HCT116 (cell line): ENCODE measurements at regions not wholly inside any gene's neighbourhood (a gene's known extent, or its start where the extent isn't known, plus 50 kb on each side); places are given as distances from the start of the nearest gene placed in this dataset.

ENCODE experiments used
- ATAC-seq: fragments of 200-7000 bp; cut with Tn5 transposase; 2 replicates; pipeline ENCODE4 v1.9.1; 2020; ENCODE audit warnings: mild to moderate bottlenecking, moderate library complexity
- BruUV-seq: library from RNA; stranded (reverse); fragments of 400-500 nt; replicated peaks from 2 replicates; lab custom pipeline; 2021; lab: Mats Ljungman, UMichigan
- CTCF ChIA-PET: fragments of 300-600 bp; sonication (Branson Sonifier 250); formaldehyde crosslinking; loops from one replicate; lab custom pipeline; 2021; ENCODE audit warnings: antibody characterized with exemption; lab: Charles Lee
- POLR2A ChIA-PET: fragments of 300-600, 350-600 bp; sonication (Branson Sonifier 250); formaldehyde crosslinking; loops from one replicate; lab custom pipeline; 2021; ENCODE audit warnings: antibody characterized with exemption; lab: Charles Lee
- RAD21 ChIA-PET, 2 experiments: fragments of 300-600 bp; sonication (Branson Sonifier 250); formaldehyde crosslinking; loops; one replicate each; lab custom pipeline; 2023; ENCODE audit warnings: low total read pairs in 2 of 2; ENCODE audit not compliant: uncharacterized antibody in 2 of 2, unreplicated experiment in 2 of 2, low non-redundant PET in 1 of 2; lab: Charles Lee
- DNase-seq: peaks from one replicate; pipeline ENCODE4 v3.0.0-alpha.2; 2010; ENCODE audit warnings: low read depth, low spot score
- H2AFZ ChIP-seq: fragments of 200-600 bp; shearing (Covaris generic), sonication (generic); 2 replicates; pipeline ENCODE4 v1.6.1; 2017; ENCODE audit warnings: low read depth, mixed run types, mixed read lengths, antibody characterized with exemption, low read length; ENCODE audit not compliant: poor library complexity, severe bottlenecking
- H3K27ac ChIP-seq: 2 replicates; pipeline ENCODE4 v1.5.1; 2012; ENCODE audit warnings: low read depth, low read length
- H3K27me3 ChIP-seq: fragments of 200-600 bp; sonication (generic); 2 replicates; pipeline ENCODE4 v1.6.1; 2016; ENCODE audit warnings: mixed run types, low read length, mixed read lengths; ENCODE audit not compliant: insufficient read depth
- H3K36me3 ChIP-seq, 2 experiments: fragments of 200-500 bp in 1 of 2; fragments of 200-600 bp in 1 of 2; sonication (Bioruptor generic) in 1 of 2; sonication (generic) in 1 of 2; 2 replicates each; pipeline versions ENCODE4 v1.5.1 to v1.6.1; 2014 to 2016; ENCODE audit warnings: low read length in 2 of 2, inconsistent platforms in 1 of 2, mixed read lengths in 1 of 2, mixed run types in 1 of 2; ENCODE audit not compliant: insufficient read depth in 2 of 2, control insufficient read depth in 1 of 2
- H3K4me1 ChIP-seq, 2 experiments: fragments of 200-600 bp in 1 of 2; sonication (generic) in 1 of 2; 2 replicates each; pipeline versions ENCODE4 v1.5.1 to v1.6.1; 2012 to 2017; ENCODE audit warnings: low read length in 2 of 2, inconsistent platforms in 1 of 2, mild to moderate bottlenecking in 1 of 2, mixed read lengths in 1 of 2, mixed run types in 1 of 2, moderate library complexity in 1 of 2; ENCODE audit not compliant: insufficient read depth in 2 of 2, control insufficient read depth in 1 of 2
- H3K4me2 ChIP-seq: fragments of 200-600 bp; sonication (generic); 2 replicates; pipeline ENCODE4 v1.6.1; 2017; ENCODE audit warnings: mixed run types, low read length, mixed read lengths
- H3K4me3 ChIP-seq, 2 experiments: fragments of 200-600 bp in 1 of 2; sonication (generic) in 1 of 2; replicated peaks in 1 of 2; 2 replicates each; pipeline ENCODE4 v1.5.1; 2011 to 2016; ENCODE audit warnings: low read length in 2 of 2, control low read depth in 1 of 2, low read depth in 1 of 2, mild to moderate bottlenecking in 1 of 2, mixed read lengths in 1 of 2, mixed run types in 1 of 2
- H3K79me2 ChIP-seq: fragments of 200-600 bp; sonication (generic); 2 replicates; pipeline ENCODE4 v1.6.1; 2017; ENCODE audit warnings: mild to moderate bottlenecking, mixed run types, low read length, moderate library complexity, mixed read lengths; ENCODE audit not compliant: insufficient read depth
- H3K9ac ChIP-seq: fragments of 200-600 bp; sonication (generic); 2 replicates; pipeline ENCODE4 v1.6.1; 2016; ENCODE audit warnings: low read length, mixed read lengths
- H3K9me2 ChIP-seq: fragments of 200-600 bp; sonication (generic), shearing (Covaris generic); 2 replicates; pipeline ENCODE4 v1.6.1; 2017; ENCODE audit warnings: mixed run types, mild to moderate bottlenecking, moderate library complexity; ENCODE audit not compliant: insufficient read depth
- H3K9me3 ChIP-seq, 2 experiments: fragments of 200-500 bp in 1 of 2; fragments of 200-600 bp in 1 of 2; sonication (Bioruptor generic) in 1 of 2; sonication (generic) in 1 of 2; 2 replicates each; pipeline ENCODE4 v1.6.1; 2014 to 2017; ENCODE audit warnings: low read length in 2 of 2, mixed read lengths in 2 of 2, inconsistent platforms in 1 of 2, low read depth in 1 of 2, mild to moderate bottlenecking in 1 of 2, mixed run types in 1 of 2, moderate library complexity in 1 of 2; ENCODE audit not compliant: control insufficient read depth in 1 of 2, insufficient read depth in 1 of 2
- H4K20me1 ChIP-seq: fragments of 200-600 bp; sonication (generic), shearing (Covaris generic); 2 replicates; pipeline ENCODE4 v1.6.1; 2017; ENCODE audit warnings: mixed run types, mild to moderate bottlenecking, moderate library complexity; ENCODE audit not compliant: insufficient read depth
- ATF3 ChIP-seq: IDR thresholded peaks from 2 replicates; pipeline ENCODE4 v1.6.1; 2012
- CBX3 ChIP-seq: IDR thresholded peaks from 2 replicates; pipeline ENCODE4 v1.6.1; 2012; ENCODE audit warnings: low read depth
- CEBPB ChIP-seq: IDR thresholded peaks from 2 replicates; pipeline ENCODE4 v1.6.1; 2012; ENCODE audit warnings: low read depth
- EGR1 ChIP-seq: IDR thresholded peaks from 2 replicates; pipeline ENCODE4 v1.6.1; 2012; ENCODE audit warnings: low read depth
- ELF1 ChIP-seq: IDR thresholded peaks from 2 replicates; pipeline ENCODE4 v1.6.1; 2012; ENCODE audit warnings: low read depth, borderline replicate concordance
- EZH2 ChIP-seq: fragments of 200-600 bp; sonication (generic); IDR thresholded peaks from 2 replicates; pipeline ENCODE4 v1.6.1; 2017; ENCODE audit warnings: antibody characterized with exemption, mixed run types
- EZH2phosphoT487 ChIP-seq: fragments of 200-600 bp; IDR thresholded peaks from 2 replicates; pipeline ENCODE4 v1.6.1; 2018; ENCODE audit warnings: antibody characterized with exemption, borderline replicate concordance
- FOSL1 ChIP-seq: IDR thresholded peaks from 2 replicates; pipeline ENCODE4 v1.6.1; 2012; ENCODE audit warnings: low read depth
- JUND ChIP-seq: IDR thresholded peaks from 2 replicates; pipeline ENCODE4 v1.6.1; 2012
- POLR2A ChIP-seq: IDR thresholded peaks from 2 replicates; pipeline ENCODE4 v1.7.0; 2011; ENCODE audit warnings: borderline replicate concordance; ENCODE audit not compliant: insufficient read depth, insufficient read length; ENCODE audit errors: extremely low read depth
- POLR2AphosphoS5 ChIP-seq: IDR thresholded peaks from 2 replicates; pipeline ENCODE4 v1.6.1; 2011; ENCODE audit warnings: mild to moderate bottlenecking, low read depth, low read length, moderate library complexity
- RAD21 ChIP-seq: IDR thresholded peaks from 2 replicates; pipeline ENCODE4 v1.6.1; 2012; ENCODE audit warnings: low read depth, mild to moderate bottlenecking
- SIN3A ChIP-seq: IDR thresholded peaks from 2 replicates; pipeline ENCODE4 v1.6.1; 2012; ENCODE audit warnings: low read depth
- SP1 ChIP-seq: IDR thresholded peaks from 2 replicates; pipeline ENCODE4 v1.6.1; 2012; ENCODE audit warnings: low read depth
- TCF7L2 ChIP-seq: IDR thresholded peaks from 2 replicates; pipeline ENCODE4 v1.7.0; 2011; ENCODE audit warnings: borderline replicate concordance, inconsistent platforms; ENCODE audit not compliant: insufficient read depth, insufficient read length; ENCODE audit errors: extremely low read depth
- ZBTB33 ChIP-seq: IDR thresholded peaks from 2 replicates; pipeline ENCODE4 v1.6.1; 2011; ENCODE audit warnings: mild to moderate bottlenecking, low read length, moderate library complexity; ENCODE audit not compliant: insufficient replicate concordance; ENCODE audit errors: extremely low read depth
- ZNF274 ChIP-seq: fragments of 200-500 bp; sonication (Bioruptor generic); IDR thresholded peaks from 2 replicates; pipeline ENCODE4 v1.6.1; 2014; ENCODE audit warnings: mild to moderate bottlenecking, low read depth, low read length, inconsistent platforms
- intact Hi-C: fragments of 100-400 bp; cut with micrococcal nuclease; formaldehyde crosslinking; loops from 2 replicates; pipeline ENCODE4 v1.10.0; 2022
- TF ChIP-seq, protein P1 (sequence below), 3 experiments: fragments of 200-600 bp in 1 of 3; sonication (generic) in 1 of 3; IDR thresholded peaks in 2 of 3; conservative IDR thresholded peaks in 1 of 3; 2 replicates each; pipeline ENCODE4 v1.5.1; 2012 to 2017; ENCODE audit warnings: low read depth in 2 of 3, low read length in 2 of 3, antibody characterized with exemption in 1 of 3, borderline replicate concordance in 1 of 3, control low read depth in 1 of 3, mild to moderate bottlenecking in 1 of 3, mixed read lengths in 1 of 3, mixed run types in 1 of 3, moderate library complexity in 1 of 3; ENCODE audit not compliant: insufficient read depth in 1 of 3

DNA sequence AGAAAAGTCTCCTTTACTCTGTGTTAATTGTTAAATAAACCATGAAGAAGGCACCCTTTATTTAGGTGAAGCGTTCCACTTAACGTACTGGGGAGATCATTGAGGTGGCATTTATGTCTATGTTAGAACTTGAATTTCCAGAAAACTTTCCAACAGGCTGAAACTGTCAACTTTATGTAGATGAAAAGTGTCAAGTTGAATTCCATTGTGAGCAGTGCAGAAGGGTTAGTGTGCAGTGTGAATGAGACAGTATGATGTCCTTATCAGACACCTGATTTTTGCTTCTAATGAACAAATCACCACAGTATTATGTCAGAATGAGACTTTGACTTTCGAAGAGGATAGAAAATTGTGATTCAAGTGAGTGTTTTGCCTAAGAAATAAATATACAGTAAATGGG, 761.6 kb upstream of the SEMA6A start (continued):
- TF ChIP-seq, protein P1, sequence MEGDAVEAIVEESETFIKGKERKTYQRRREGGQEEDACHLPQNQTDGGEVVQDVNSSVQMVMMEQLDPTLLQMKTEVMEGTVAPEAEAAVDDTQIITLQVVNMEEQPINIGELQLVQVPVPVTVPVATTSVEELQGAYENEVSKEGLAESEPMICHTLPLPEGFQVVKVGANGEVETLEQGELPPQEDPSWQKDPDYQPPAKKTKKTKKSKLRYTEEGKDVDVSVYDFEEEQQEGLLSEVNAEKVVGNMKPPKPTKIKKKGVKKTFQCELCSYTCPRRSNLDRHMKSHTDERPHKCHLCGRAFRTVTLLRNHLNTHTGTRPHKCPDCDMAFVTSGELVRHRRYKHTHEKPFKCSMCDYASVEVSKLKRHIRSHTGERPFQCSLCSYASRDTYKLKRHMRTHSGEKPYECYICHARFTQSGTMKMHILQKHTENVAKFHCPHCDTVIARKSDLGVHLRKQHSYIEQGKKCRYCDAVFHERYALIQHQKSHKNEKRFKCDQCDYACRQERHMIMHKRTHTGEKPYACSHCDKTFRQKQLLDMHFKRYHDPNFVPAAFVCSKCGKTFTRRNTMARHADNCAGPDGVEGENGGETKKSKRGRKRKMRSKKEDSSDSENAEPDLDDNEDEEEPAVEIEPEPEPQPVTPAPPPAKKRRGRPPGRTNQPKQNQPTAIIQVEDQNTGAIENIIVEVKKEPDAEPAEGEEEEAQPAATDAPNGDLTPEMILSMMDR (IDR thresholded peaks at IDR 0.05 in 2 of 3, conservative IDR thresholded peaks at IDR 0.05 in 1 of 3; ENCODE audit: borderline replicate concordance in 1 of 3, insufficient read depth in 1 of 3, low read depth in 2 of 3, low read length in 2 of 3), result no peak

GRCh38 chr5:117333011-117333410, 758.4 kb upstream of the SEMA6A start:
- Histone ChIP-seq H3K4me2 (no peak overlapping the region), H3K36me3 (no peaks in the 10 kb centered on the region), H2AFZ (no peak overlapping the region), H3K9ac (no peak overlapping the region), H3K79me2 (no peaks in the 10 kb centered on the region), H3K4me3 (no peak overlapping the region), H3K9me2 (no peaks in the 10 kb centered on the region), H3K9me3 (no peaks in the 10 kb centered on the region), H4K20me1 (no peaks in the 10 kb centered on the region), H3K27me3 (no peaks in the 10 kb centered on the region)
- no peak for ATAC-seq
- DNase-seq, result no peak
- intact Hi-C loops, result no loop called here
- POLR2A ChIA-PET, result no interaction called here
- TF ChIP-seq RAD21, result no peak
- no peak for TF ChIP-seq SP1
- TF ChIP-seq EGR1, result no peak
- TF ChIP-seq CEBPB, result no peak
- no peak for TF ChIP-seq ELF1
- TF ChIP-seq, protein P1 (IDR thresholded peaks at IDR 0.05 in 2 of 3, conservative IDR thresholded peaks at IDR 0.05 in 1 of 3; ENCODE audit: borderline replicate concordance in 1 of 3, insufficient read depth in 1 of 3, low read depth in 2 of 3, low read length in 2 of 3), result no peak
- no peak for TF ChIP-seq ZBTB33
- no peak for TF ChIP-seq SIN3A
- no peak for TF ChIP-seq POLR2AphosphoS5
- TF ChIP-seq TCF7L2, result no peak
- TF ChIP-seq FOSL1, result no peak
- TF ChIP-seq ATF3, result no peak
- no peak for TF ChIP-seq POLR2A
- TF ChIP-seq EZH2, result no peak
- no peak for TF ChIP-seq CBX3
- no peak for TF ChIP-seq ZNF274
- no peak for TF ChIP-seq EZH2phosphoT487
- TF ChIP-seq JUND, result no peak
- TF ChIP-seq, all 23 proteins: peak for 0
- ChIA-PET RAD21 (no interaction called here), CTCF (no interaction called here)
- Histone ChIP-seq H3K27ac (no peak overlapping the region), H3K4me1 (no peaks in the 10 kb centered on the region)
- BruUV-seq, result no TSS peak
